Memory B cell (primary cell): ENCODE measurements at regions not wholly inside any gene's neighbourhood (a gene's known extent, or its start where the extent isn't known, plus 50 kb on each side); places are given as distances from the start of the nearest gene placed in this dataset.

Experiments
- ATAC-seq: fragments of 150-1000 bp; cut with Tn5 transposase; 2 replicates; pipeline ENCODE4 v1.10.0; 2021; ENCODE audit warnings: low read depth, mild to moderate bottlenecking, moderate library complexity
- DNase-seq, 2 donors: peaks; one replicate each; pipeline ENCODE4 v3.0.0; 2022; ENCODE audit warnings: low spot score in 2 of 2
- H3K27ac Mint-ChIP-seq: one replicate; pipeline ENCODE4 v1.8.0; 2022; ENCODE audit warnings: mild to moderate bottlenecking, moderate library complexity, mixed read lengths
- H3K27me3 Mint-ChIP-seq: one replicate; pipeline ENCODE4 v1.8.0; 2022; ENCODE audit warnings: mixed read lengths
- H3K36me3 Mint-ChIP-seq: one replicate; pipeline ENCODE4 v1.8.0; 2022; ENCODE audit warnings: mild to moderate bottlenecking, mixed read lengths
- H3K4me1 Mint-ChIP-seq: one replicate; pipeline ENCODE4 v1.8.0; 2022; ENCODE audit warnings: mixed read lengths
- H3K4me3 Mint-ChIP-seq: one replicate; pipeline ENCODE4 v1.8.0; 2022; ENCODE audit warnings: mild to moderate bottlenecking, moderate library complexity, mixed read lengths
- H3K9me3 Mint-ChIP-seq: one replicate; pipeline ENCODE4 v1.8.0; 2022; ENCODE audit warnings: mixed read lengths

DNA sequence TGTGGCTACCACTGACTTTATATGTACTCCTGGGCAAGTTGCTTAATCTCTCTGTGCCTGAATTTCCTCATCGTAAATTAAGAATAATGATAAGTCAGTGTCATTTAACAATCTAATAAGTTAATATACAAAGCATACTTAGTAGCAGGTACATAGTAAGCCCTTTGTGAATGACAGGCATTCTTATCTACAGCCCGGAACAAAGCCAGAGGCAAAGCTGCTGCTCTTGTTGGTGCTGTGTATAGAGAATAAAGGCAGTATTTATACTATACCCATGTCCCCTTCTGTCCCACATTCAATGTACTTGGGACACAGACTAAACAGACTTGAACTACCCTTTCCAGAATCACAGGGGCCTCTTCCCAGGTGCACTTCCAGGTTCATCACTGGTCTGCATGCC lies 229.7 kb upstream of the NCAM1 start:
- peaks cover 4% of the 10 kb centered on the region for H3K27me3 Mint-ChIP-seq
- no peaks in the 10 kb centered on the region for H3K36me3 Mint-ChIP-seq
- H3K4me1 Mint-ChIP-seq: no peaks in the 10 kb centered on the region
- H3K4me3 Mint-ChIP-seq: no peak overlapping the region
- H3K27ac Mint-ChIP-seq: no peak overlapping the region
- H3K9me3 Mint-ChIP-seq: peaks cover 5% of the 10 kb centered on the region
- DNase-seq: no peak
- ATAC-seq: no peak

GRCh38 chr11:112732031-112732430 lies 229.2 kb upstream of the NCAM1 start:
- no peaks in the 10 kb centered on the region for H3K36me3 Mint-ChIP-seq
- H3K4me3 Mint-ChIP-seq: no peak overlapping the region
- peaks cover 2% of the 10 kb centered on the region for H3K27me3 Mint-ChIP-seq
- ATAC-seq (no peak), DNase-seq (no peak)
- H3K9me3 Mint-ChIP-seq: peaks cover 5% of the 10 kb centered on the region
- H3K4me1 Mint-ChIP-seq: no peaks in the 10 kb centered on the region
- H3K27ac Mint-ChIP-seq: no peak overlapping the region

DNA sequence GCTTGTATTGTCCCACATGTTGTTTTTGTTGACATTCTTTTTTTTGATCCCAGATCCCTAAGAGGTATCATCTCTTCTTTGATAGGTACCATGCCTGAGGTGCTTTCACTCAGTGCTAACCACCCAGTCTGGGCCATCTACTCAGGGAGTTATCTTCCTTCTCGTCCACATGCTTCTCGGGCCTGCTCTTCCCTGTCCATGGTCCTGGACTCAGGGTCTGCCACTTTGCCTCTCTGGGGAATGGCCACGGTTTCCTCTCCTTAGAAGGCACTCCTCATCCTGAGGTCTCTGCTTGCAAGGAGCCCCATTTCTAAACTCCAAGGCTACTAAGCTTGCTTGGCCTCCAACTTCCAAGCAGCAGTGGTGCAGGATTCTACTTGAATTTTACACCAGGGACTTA lies 227.0 kb upstream of the NCAM1 start:
- Mint-ChIP-seq H3K36me3 (no peaks in the 10 kb centered on the region), H3K9me3 (peaks cover 5% of the 10 kb centered on the region), H3K4me1 (no peaks in the 10 kb centered on the region), H3K27me3 (peaks cover 4% of the 10 kb centered on the region), H3K27ac (no peak overlapping the region), H3K4me3 (no peak overlapping the region)
- DNase-seq (no peak), ATAC-seq (no peak)

DNA sequence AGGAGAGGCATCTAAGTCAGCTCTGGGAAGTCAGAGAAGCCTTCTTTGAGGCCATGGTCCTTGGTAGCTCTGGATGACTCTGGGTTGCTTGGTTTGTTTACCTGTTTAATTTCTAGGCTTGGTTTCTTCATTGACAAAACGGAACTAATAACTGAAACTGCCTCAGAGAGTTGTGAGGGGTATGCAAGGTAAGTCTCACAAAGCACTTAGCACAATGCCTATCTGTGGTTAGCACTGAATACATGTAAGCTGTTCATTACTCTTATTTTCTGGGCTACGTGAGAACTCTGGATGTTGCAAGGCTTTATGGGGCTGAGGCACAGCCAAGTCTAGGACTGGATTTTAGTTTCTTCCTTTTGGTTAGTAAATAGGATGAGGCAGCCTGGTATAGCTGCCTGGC lies 225.8 kb upstream of the NCAM1 start:
- Mint-ChIP-seq H3K4me1 (no peaks in the 10 kb centered on the region), H3K4me3 (no peak overlapping the region), H3K9me3 (peaks cover 5% of the 10 kb centered on the region), H3K36me3 (no peaks in the 10 kb centered on the region), H3K27me3 (peaks cover 4% of the 10 kb centered on the region), H3K27ac (no peak overlapping the region)
- DNase-seq (no peak), ATAC-seq (no peak)

DNA sequence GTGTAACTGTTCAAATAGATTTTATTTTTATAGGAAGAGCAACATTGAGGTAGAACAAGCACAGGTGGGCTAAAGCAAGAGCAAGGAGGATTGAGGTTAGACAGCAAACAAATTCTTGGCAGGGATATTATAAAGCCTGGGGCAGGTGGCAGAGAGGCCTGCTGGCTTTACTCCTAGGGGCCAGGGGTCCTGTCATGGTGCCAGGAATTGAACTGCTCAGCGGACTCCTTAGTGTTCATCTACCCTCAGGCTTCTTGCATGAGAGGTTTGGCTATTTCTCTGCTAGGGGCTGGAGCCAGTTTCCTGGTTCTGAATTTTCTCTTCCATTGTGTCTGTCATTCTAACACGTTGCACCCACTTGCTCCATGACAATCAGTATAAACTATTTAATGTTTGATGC lies 217.2 kb upstream of the NCAM1 start:
- Mint-ChIP-seq H3K9me3 (peaks cover 2% of the 10 kb centered on the region), H3K27ac (no peak overlapping the region), H3K4me3 (no peak overlapping the region), H3K36me3 (peaks cover 3% of the 10 kb centered on the region), H3K4me1 (no peaks in the 10 kb centered on the region), H3K27me3 (peaks cover 12% of the 10 kb centered on the region)
- no peak for ATAC-seq
- DNase-seq: no peak

GRCh38 chr11:112745973-112746372 lies 215.2 kb upstream of the NCAM1 start:
- Mint-ChIP-seq H3K4me1 (no peaks in the 10 kb centered on the region), H3K27ac (no peak overlapping the region), H3K4me3 (no peak overlapping the region), H3K9me3 (peaks cover 2% of the 10 kb centered on the region), H3K27me3 (peaks cover 12% of the 10 kb centered on the region), H3K36me3 (peaks cover 3% of the 10 kb centered on the region)
- no peak for DNase-seq
- ATAC-seq: no peak

DNA sequence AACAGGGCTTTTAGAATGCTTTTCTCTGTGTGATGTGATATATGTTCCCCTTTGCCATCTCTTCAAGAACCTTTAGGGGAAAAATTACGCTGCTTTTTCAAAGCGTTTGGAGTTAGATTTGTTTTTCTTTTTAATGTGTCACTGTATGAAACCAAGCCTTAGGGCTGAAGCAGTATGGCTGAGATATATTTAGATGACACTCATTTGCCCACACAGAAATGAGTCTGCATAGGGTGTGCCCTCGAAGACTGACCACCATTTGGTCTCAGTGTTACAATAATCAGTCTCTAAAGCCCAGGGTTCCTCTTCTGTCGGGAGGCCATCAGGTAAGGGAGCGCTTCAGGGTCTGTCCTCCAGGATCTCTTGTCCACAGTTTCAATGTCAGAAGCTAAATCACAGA lies 213.0 kb upstream of the NCAM1 start:
- DNase-seq (no peak), ATAC-seq (no peak)
- H3K4me1 Mint-ChIP-seq: no peaks in the 10 kb centered on the region
- peaks cover 12% of the 10 kb centered on the region for H3K27me3 Mint-ChIP-seq
- H3K27ac Mint-ChIP-seq: no peak overlapping the region
- peaks cover 2% of the 10 kb centered on the region for H3K9me3 Mint-ChIP-seq
- no peak overlapping the region for H3K4me3 Mint-ChIP-seq
- H3K36me3 Mint-ChIP-seq: peaks cover 3% of the 10 kb centered on the region

- no peak overlapping the region for H3K4me3 Mint-ChIP-seq
- peaks cover 12% of the 10 kb centered on the region for H3K27me3 Mint-ChIP-seq
- H3K36me3 Mint-ChIP-seq: peaks cover 3% of the 10 kb centered on the region
- no peak overlapping the region for H3K27ac Mint-ChIP-seq
- H3K4me1 Mint-ChIP-seq: no peaks in the 10 kb centered on the region
- peaks cover 2% of the 10 kb centered on the region for H3K9me3 Mint-ChIP-seq
- no peak for DNase-seq
- ATAC-seq: no peak
Observed at GRCh38 chr11:112748713-112749543, 212.3 kb upstream of the NCAM1 start.

DNA sequence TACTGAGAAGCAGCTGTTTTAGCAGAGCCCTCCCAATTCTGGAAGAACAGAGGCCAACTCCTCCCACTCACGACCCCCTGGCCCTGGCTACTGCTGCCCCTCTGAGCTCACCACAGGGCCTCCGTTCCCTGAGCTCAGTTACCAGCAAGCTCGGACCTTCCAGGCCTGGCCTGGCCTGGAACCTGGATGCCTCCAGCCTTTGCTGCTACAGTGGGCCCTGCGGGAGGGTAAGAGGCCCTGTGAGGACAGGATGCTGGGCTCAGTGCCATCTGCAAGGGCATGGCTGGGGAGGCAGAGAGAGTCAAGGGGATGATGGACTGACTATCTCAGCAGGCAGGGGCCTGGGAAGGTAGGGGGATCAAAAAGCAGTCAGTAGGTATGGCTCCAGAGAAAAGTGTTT lies 209.9 kb upstream of the NCAM1 start:
- H3K27ac Mint-ChIP-seq: no peak overlapping the region
- H3K4me3 Mint-ChIP-seq: no peak overlapping the region

DNA sequence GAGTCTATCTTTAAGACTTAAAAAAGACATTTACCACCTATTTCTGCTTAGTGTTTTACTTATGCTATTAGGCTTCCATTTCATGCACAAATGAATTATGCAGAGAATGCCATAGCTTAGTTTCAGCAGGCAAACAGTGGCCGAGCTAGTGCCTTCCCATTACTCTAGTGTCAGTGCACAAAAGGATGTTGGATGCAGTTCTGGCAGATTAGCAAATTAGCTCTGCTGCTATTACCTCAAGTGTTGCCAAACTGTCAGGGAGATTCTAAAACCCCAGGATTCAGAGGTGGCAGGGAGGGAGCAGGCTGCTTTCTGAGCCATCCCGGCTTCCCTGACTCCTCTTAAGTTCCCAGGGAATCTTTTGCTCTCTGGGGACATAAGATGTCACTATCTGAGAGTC lies 209.4 kb upstream of the NCAM1 start:
- ATAC-seq: no peak
- Mint-ChIP-seq H3K27ac (no peak overlapping the region), H3K36me3 (no peaks in the 10 kb centered on the region), H3K4me1 (no peaks in the 10 kb centered on the region), H3K9me3 (no peaks in the 10 kb centered on the region), H3K27me3 (peaks cover 7% of the 10 kb centered on the region), H3K4me3 (no peak overlapping the region)
- no peak for DNase-seq

More for the DNA sequence above, 209.9 kb upstream of the NCAM1 start:
- no peak for DNase-seq
- Mint-ChIP-seq H3K9me3 (no peaks in the 10 kb centered on the region), H3K36me3 (no peaks in the 10 kb centered on the region), H3K4me1 (no peaks in the 10 kb centered on the region), H3K27me3 (peaks cover 7% of the 10 kb centered on the region)
- no peak for ATAC-seq

- peaks cover 7% of the 10 kb centered on the region for H3K27me3 Mint-ChIP-seq
- H3K4me1 Mint-ChIP-seq: no peaks in the 10 kb centered on the region
- H3K4me3 Mint-ChIP-seq: no peak overlapping the region
- H3K9me3 Mint-ChIP-seq: no peaks in the 10 kb centered on the region
- no peaks in the 10 kb centered on the region for H3K36me3 Mint-ChIP-seq
- no peak overlapping the region for H3K27ac Mint-ChIP-seq
- DNase-seq (no peak), ATAC-seq (no peak)
Observed at GRCh38 chr11:112752563-112752962, 208.7 kb upstream of the NCAM1 start.

- no peak overlapping the region for H3K27ac Mint-ChIP-seq
- DNase-seq (no peak), ATAC-seq (no peak)
- no peaks in the 10 kb centered on the region for H3K4me1 Mint-ChIP-seq
- no peaks in the 10 kb centered on the region for H3K36me3 Mint-ChIP-seq
- no peak overlapping the region for H3K4me3 Mint-ChIP-seq
- H3K27me3 Mint-ChIP-seq: peaks cover 2% of the 10 kb centered on the region
- no peaks in the 10 kb centered on the region for H3K9me3 Mint-ChIP-seq
Observed at GRCh38 chr11:112753706-112754105, 207.5 kb upstream of the NCAM1 start.

DNA sequence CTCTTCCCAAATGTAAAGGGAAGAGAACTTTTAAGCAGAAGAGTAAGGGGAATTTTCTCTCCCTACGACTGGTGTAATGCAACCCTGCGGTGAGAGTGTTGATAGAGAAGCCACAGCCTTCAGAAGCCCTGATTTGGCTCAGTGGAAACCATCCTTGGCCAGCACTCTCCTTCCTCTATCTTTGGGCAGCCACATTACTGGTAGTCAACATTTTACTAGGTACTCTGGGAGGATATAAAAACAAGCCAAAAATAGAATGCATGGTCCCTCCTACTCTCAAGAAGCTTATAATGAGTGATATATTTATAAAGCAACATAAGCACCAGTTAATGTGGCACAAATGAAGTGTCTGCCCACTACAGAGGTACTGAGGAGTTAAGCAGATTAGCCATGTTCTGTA lies 201.8 kb upstream of the NCAM1 start:
- Mint-ChIP-seq H3K9me3 (no peaks in the 10 kb centered on the region), H3K36me3 (no peaks in the 10 kb centered on the region), H3K27ac (no peak overlapping the region), H3K4me1 (no peaks in the 10 kb centered on the region), H3K4me3 (no peak overlapping the region), H3K27me3 (peaks cover 3% of the 10 kb centered on the region)
- no peak for ATAC-seq
- DNase-seq: no peak

GRCh38 chr11:112760396-112761059 lies 200.7 kb upstream of the NCAM1 start:
- H3K4me1 Mint-ChIP-seq: no peaks in the 10 kb centered on the region
- no peak overlapping the region for H3K4me3 Mint-ChIP-seq
- ATAC-seq: no peak

More at GRCh38 chr11:112760396-112761059, 200.7 kb upstream of the NCAM1 start:
- Mint-ChIP-seq H3K27me3 (peaks cover 2% of the 10 kb centered on the region), H3K27ac (no peak overlapping the region), H3K9me3 (no peaks in the 10 kb centered on the region), H3K36me3 (no peaks in the 10 kb centered on the region)
- no peak for DNase-seq
